HG03097 (cell line): ENCODE measurements at regions not wholly inside any gene's neighbourhood (a gene's known extent, or its start where the extent isn't known, plus 50 kb on each side); places are given as distances from the start of the nearest gene placed in this dataset.

ENCODE experiments used
- ATAC-seq: cut with Tn5 transposase; IDR thresholded peaks from one replicate; pipeline ENCODE4 v1.9.1; 2021; ENCODE audit not compliant: unreplicated experiment, low FRiP score

- peak; percentile 93 for ATAC-seq
These were observed 550.5 kb upstream of the MARCKS start for GRCh38 chr6:113306552-113307145.

GRCh38 chr6:113308266-113308665 is 548.9 kb upstream of the MARCKS start:
- no peak for ATAC-seq

GRCh38 chr6:113313841-113314240 is 543.3 kb upstream of the MARCKS start:
- ATAC-seq: no peak

- no peak for ATAC-seq
These were observed 542.0 kb upstream of the MARCKS start for GRCh38 chr6:113315165-113315564.

GRCh38 chr6:113315879-113316278 is 541.3 kb upstream of the MARCKS start:
- no peak for ATAC-seq

GRCh38 chr6:113317442-113317841 is 539.7 kb upstream of the MARCKS start:
- ATAC-seq: no peak

GRCh38 chr6:113317891-113318574 is 539.1 kb upstream of the MARCKS start:
- no peak for ATAC-seq

GRCh38 chr6:113318575-113318917 is 538.6 kb upstream of the MARCKS start:
- ATAC-seq: no peak

GRCh38 chr6:113320653-113321052 is 536.5 kb upstream of the MARCKS start:
- no peak for ATAC-seq

- ATAC-seq: no peak
These were observed 530.4 kb upstream of the MARCKS start for GRCh38 chr6:113326781-113327180.

- ATAC-seq: no peak
These were observed 528.2 kb upstream of the MARCKS start for GRCh38 chr6:113328886-113329381.

- ATAC-seq: no peak
These were observed 527.1 kb upstream of the MARCKS start for GRCh38 chr6:113329942-113330635.

GRCh38 chr6:113330636-113330946 is 526.6 kb upstream of the MARCKS start:
- no peak for ATAC-seq

GRCh38 chr6:113331021-113331420 is 526.1 kb upstream of the MARCKS start:
- no peak for ATAC-seq

GRCh38 chr6:113338644-113339043 is 518.5 kb upstream of the MARCKS start:
- no peak for ATAC-seq

GRCh38 chr6:113339209-113339608 is 517.9 kb upstream of the MARCKS start:
- no peak for ATAC-seq

GRCh38 chr6:113340371-113340770 is 516.8 kb upstream of the MARCKS start:
- ATAC-seq: no peak

GRCh38 chr6:113343940-113344339 is 513.2 kb upstream of the MARCKS start:
- ATAC-seq: no peak

- ATAC-seq: no peak
These were observed 512.2 kb upstream of the MARCKS start for GRCh38 chr6:113344969-113345368.

- no peak for ATAC-seq
These were observed 509.7 kb upstream of the MARCKS start for GRCh38 chr6:113347436-113347835.

GRCh38 chr6:113350461-113350860 is 506.7 kb upstream of the MARCKS start:
- ATAC-seq: no peak
